ENCODE measurements at regions not wholly inside any gene's neighbourhood (a gene's known extent, or its start where the extent isn't known, plus 50 kb on each side); places are given as distances from the start of the nearest gene placed in this dataset.
"Not testable (repeated sequence)": the region's sequence is repeated elsewhere in the genome, so short reads cannot be mapped to it uniquely, and the experiment has no call there.

DNA sequence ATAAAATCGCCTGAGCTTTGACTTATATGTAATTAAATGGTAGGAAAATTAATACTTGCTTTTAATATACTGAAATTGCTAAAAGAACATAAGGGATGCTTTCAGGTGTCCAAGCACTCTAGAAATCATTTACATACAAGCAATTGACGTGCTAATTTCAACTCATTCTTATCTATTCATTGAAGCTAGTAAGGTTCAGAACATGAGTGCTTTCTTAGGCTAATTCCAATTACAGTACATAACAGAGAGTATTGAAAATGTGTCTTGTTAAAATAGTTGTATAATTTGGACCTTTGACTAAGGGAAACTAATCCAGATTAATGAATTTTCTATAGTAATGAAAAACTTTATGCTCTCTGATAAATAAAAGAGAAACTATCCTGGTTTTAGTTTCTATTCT, 1016.4 kb upstream of the TYRP1 start:
- TF ChIP-seq, protein P1, sequence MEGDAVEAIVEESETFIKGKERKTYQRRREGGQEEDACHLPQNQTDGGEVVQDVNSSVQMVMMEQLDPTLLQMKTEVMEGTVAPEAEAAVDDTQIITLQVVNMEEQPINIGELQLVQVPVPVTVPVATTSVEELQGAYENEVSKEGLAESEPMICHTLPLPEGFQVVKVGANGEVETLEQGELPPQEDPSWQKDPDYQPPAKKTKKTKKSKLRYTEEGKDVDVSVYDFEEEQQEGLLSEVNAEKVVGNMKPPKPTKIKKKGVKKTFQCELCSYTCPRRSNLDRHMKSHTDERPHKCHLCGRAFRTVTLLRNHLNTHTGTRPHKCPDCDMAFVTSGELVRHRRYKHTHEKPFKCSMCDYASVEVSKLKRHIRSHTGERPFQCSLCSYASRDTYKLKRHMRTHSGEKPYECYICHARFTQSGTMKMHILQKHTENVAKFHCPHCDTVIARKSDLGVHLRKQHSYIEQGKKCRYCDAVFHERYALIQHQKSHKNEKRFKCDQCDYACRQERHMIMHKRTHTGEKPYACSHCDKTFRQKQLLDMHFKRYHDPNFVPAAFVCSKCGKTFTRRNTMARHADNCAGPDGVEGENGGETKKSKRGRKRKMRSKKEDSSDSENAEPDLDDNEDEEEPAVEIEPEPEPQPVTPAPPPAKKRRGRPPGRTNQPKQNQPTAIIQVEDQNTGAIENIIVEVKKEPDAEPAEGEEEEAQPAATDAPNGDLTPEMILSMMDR (conservative IDR thresholded peaks at IDR 0.05; ENCODE audit: control insufficient read depth, insufficient read depth, low read depth, low read length) = no peak
- no peak overlapping the region for H3K4me3 ChIP-seq (ENCODE audit: control insufficient read depth, low read depth, low read length)
- DNase-seq (ENCODE audit: low read depth) = no peak

DNA sequence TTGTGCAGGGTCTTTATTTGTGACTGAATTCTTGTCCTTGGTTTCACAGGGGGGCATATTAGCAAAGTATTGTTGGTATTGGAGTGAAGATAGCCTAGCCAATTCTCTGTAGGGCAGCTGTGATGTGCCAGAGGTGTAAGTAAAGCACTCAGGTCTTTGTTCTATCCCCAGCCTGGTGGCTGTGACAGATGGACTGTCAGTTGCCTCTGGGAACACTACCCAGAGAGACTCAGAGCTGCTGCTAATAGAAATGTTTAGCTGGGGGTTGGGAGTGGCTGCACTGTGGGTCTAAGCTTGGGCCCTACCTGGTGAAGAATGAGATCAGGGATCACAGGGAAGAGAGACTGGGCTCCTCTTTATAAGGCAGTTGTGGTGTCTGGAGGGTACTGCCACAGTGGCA, 1006.5 kb upstream of the TYRP1 start:
- no peak for DNase-seq (ENCODE audit: low read depth)
- H3K4me3 ChIP-seq (ENCODE audit: control insufficient read depth, low read depth, low read length) = no peak overlapping the region
- TF ChIP-seq, protein P1 (conservative IDR thresholded peaks at IDR 0.05; ENCODE audit: control insufficient read depth, insufficient read depth, low read depth, low read length) = no peak

DNA sequence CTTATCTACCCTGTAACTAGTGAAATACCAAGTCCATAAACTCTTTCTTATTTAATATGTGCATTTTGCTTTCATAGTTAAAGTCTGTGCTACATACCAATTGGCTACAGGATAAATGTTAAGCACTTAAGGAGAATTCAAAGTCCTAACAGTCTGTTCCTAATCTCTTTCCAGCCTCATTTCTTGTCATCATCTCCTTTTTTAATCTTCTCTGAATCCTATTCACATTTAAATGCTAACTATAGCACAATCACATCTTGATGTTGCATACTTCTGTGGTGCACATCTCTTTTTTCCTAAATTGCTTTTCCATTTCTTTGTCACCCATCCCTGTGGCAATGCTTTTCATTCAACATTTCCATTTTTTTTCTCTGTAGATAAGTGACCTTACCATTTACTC, 996.1 kb upstream of the TYRP1 start:
- no peak for DNase-seq (ENCODE audit: low read depth)
- no peak overlapping the region for H3K4me3 ChIP-seq (ENCODE audit: control insufficient read depth, low read depth, low read length)
- TF ChIP-seq, protein P1 (conservative IDR thresholded peaks at IDR 0.05; ENCODE audit: control insufficient read depth, insufficient read depth, low read depth, low read length) = no peak

DNA sequence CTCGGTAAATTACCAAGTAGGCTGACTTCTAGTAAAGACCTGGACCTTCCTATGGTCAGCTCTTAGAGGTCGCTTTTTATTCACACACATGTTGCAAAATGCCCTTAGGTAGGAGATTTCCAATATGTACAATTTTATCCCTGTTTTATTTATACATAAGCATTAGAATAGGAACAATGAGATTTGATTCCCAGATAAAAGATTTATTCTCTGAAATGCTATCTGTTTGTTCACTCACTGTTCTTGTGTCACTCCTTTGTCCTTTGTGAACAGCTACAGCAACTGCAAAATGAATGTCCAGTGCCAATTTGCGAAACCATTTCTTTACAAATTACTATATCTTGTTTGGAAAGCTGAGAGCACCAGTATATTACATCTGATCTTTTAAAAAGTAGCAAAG, 991.5 kb upstream of the TYRP1 start:
- no peak for DNase-seq (ENCODE audit: low read depth)
- H3K4me3 ChIP-seq (ENCODE audit: control insufficient read depth, low read depth, low read length) = no peak overlapping the region
- TF ChIP-seq, protein P1 (conservative IDR thresholded peaks at IDR 0.05; ENCODE audit: control insufficient read depth, insufficient read depth, low read depth, low read length) = no peak

DNA sequence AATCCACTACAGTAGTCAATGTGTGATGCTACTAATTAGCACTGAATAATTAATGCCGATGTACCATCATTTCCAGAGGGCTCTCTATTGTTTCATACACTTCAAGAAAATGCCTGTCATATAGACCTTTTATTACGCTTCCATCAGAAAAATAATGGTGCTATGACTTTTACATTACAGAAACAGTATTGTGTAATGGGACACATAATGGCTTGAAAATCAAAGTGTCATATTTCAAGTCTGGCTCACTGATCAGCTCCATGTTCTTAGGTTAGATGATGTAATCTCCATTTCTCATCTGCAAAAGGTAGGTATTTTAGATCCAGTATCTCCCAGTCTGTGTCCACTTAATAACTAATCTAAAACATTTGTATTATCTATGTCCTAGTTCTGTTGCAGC, 990.6 kb upstream of the TYRP1 start:
- DNase-seq (ENCODE audit: low read depth) = peak; percentile 19
- TF ChIP-seq, protein P1 (conservative IDR thresholded peaks at IDR 0.05; ENCODE audit: control insufficient read depth, insufficient read depth, low read depth, low read length) = no peak
- H3K4me3 ChIP-seq (ENCODE audit: control insufficient read depth, low read depth, low read length) = no peak overlapping the region

DNA sequence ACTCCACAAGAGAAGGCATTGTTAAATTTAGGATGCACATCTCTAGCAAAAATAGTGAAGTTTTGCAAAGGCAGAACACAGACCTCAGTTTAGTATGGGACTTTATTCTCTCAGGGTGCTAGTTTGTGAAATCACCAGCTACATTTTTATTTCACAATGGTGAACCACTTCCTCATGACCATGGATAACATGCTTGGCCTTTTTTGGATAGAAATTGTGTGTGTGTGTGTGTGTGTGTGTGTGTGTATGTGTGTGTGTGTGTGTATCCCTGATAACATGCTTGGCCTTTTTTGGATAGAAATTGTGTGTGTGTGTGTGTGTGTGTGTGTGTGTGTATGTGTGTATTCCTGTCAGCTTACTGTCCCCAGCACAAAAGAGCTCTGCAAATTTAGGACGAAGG, 989.0 kb upstream of the TYRP1 start:
- DNase-seq (ENCODE audit: low read depth); H3K4me3 ChIP-seq (ENCODE audit: control insufficient read depth, low read depth, low read length): not testable (repeated sequence)

DNA sequence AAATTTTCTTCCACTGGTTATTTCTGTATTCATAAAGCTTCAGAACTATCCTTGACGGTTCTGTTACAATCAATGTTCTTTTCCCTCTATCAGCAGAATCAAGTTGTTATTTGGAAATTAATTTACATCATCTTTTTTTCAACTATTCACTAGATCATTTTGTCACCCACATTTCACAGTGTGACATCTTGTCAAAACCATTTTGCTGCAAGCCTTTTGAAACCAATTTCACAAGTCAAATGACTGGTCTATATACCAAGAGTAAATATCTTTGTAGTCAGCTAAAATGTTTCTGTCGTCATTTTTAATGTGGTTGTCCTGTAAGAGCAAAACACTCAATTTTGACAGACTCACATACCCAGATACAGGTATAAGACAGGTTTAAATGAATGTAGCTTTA, 984.3 kb upstream of the TYRP1 start:
- no peak for DNase-seq (ENCODE audit: low read depth)
- H3K4me3 ChIP-seq (ENCODE audit: control insufficient read depth, low read depth, low read length) = no peak overlapping the region

More for the DNA sequence above, 984.3 kb upstream of the TYRP1 start:
- TF ChIP-seq, protein P1 (conservative IDR thresholded peaks at IDR 0.05; ENCODE audit: control insufficient read depth, insufficient read depth, low read depth, low read length) = no peak
